ENCODE measurements at regions not wholly inside any gene's neighbourhood (a gene's known extent, or its start where the extent isn't known, plus 50 kb on each side); places are given as distances from the start of the nearest gene placed in this dataset.

- no peak for TF ChIP-seq CTCF (conservative IDR thresholded peaks at IDR 0.05; ENCODE audit: low read length)
- no peak for TF ChIP-seq EZH2phosphoT487 (IDR thresholded peaks at IDR 0.05; ENCODE audit: borderline replicate concordance)
These were observed 179.6 kb upstream of the B3GALT2 start for GRCh38 chr1:193365966-193366365.

Measured in Loucy (cell line).